OCI-LY3 (cell line): ENCODE measurements at regions not wholly inside any gene's neighbourhood (a gene's known extent, or its start where the extent isn't known, plus 50 kb on each side); places are given as distances from the start of the nearest gene placed in this dataset.

Experiments used
- EZH2phosphoT487 ChIP-seq: fragments of 200-600 bp; shearing (Covaris generic); IDR thresholded peaks from 2 replicates; pipeline ENCODE4 v1.6.1; 2018; ENCODE audit warnings: antibody characterized with exemption, mixed run types, low read depth
- TF ChIP-seq, protein P1 (sequence below): fragments of 200-600, 300-600 bp; sonication (generic); IDR thresholded peaks from 2 replicates; pipeline ENCODE4 v1.5.1; 2014; ENCODE audit warnings: antibody characterized with exemption, low read length, low read depth

DNA sequence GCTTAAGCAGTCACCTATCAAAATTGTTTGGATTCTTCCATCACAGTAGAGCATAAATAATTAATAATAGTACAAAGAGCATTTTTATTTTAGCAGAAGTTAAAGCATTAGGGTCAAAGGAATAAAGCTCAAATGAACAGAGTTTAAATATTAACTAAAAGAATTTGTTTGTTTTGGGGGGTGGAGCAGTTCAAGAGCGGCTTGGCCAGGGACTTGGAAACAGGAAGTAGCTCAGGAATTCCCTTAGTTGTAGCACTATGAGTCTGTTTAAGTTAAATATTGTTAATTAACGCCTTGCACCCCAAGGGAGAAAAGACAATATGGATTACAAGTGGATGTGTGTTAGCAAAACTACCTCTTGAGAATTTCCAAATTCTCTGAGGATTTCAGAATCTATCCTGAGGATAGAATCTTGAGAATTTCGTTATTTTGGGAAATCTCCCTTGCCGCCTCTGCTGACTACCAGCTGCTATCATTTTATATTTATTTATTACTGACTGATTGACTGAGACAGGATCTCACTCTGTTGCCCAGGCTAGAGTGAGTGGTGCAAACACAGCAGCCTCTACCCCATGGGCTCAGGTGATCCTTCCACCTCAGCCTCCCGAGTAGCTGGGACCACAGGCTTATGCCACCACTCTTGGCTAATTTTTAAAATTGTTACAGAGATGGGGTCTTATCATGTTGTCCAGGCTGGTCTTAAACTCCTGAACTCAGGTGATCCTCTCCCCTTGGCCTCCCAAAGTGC lies 96.7 kb upstream of the CHD1 start:
- TF ChIP-seq, protein P1, sequence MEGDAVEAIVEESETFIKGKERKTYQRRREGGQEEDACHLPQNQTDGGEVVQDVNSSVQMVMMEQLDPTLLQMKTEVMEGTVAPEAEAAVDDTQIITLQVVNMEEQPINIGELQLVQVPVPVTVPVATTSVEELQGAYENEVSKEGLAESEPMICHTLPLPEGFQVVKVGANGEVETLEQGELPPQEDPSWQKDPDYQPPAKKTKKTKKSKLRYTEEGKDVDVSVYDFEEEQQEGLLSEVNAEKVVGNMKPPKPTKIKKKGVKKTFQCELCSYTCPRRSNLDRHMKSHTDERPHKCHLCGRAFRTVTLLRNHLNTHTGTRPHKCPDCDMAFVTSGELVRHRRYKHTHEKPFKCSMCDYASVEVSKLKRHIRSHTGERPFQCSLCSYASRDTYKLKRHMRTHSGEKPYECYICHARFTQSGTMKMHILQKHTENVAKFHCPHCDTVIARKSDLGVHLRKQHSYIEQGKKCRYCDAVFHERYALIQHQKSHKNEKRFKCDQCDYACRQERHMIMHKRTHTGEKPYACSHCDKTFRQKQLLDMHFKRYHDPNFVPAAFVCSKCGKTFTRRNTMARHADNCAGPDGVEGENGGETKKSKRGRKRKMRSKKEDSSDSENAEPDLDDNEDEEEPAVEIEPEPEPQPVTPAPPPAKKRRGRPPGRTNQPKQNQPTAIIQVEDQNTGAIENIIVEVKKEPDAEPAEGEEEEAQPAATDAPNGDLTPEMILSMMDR = no peak
- TF ChIP-seq EZH2phosphoT487 = no peak
